Panc1 (cell line): ENCODE measurements at regions not wholly inside any gene's neighbourhood (a gene's known extent, or its start where the extent isn't known, plus 50 kb on each side); places are given as distances from the start of the nearest gene placed in this dataset.
"Not testable (repeated sequence)": the region's sequence is repeated elsewhere in the genome, so short reads cannot be mapped to it uniquely, and the experiment has no call there.

Experiments used
- ATAC-seq: fragments of 200-7000 bp; cut with Tn5 transposase; 2 replicates; pipeline ENCODE4 v1.9.1; 2020; ENCODE audit warnings: mild to moderate bottlenecking, moderate library complexity
- BruUV-seq: library from RNA; stranded (reverse); fragments of 400-500 nt; replicated peaks from 2 replicates; lab custom pipeline; 2021; lab: Mats Ljungman, UMichigan
- CTCF ChIA-PET: fragments of 300-600 bp; sonication (Branson Sonifier 250); formaldehyde crosslinking; loops from one replicate; lab custom pipeline; 2022; ENCODE audit warnings: antibody characterized with exemption; lab: Charles Lee
- POLR2A ChIA-PET: fragments of 300-600 bp; sonication (Branson Sonifier 250); formaldehyde crosslinking; loops from one replicate; lab custom pipeline; 2022; ENCODE audit warnings: antibody characterized with exemption; lab: Charles Lee
- DNase-seq: peaks from one replicate; pipeline ENCODE4 v3.0.0-alpha.2; 2010; ENCODE audit warnings: low read depth, low spot score
- H3K27ac ChIP-seq: 2 replicates; pipeline ENCODE4 v1.5.1; 2011; ENCODE audit warnings: mild to moderate bottlenecking, low read length, inconsistent platforms
- H3K27me3 ChIP-seq: fragments of 200-500 bp; sonication (Bioruptor generic); 2 replicates; pipeline ENCODE4 v1.6.0; 2014; ENCODE audit warnings: low read length, inconsistent platforms; ENCODE audit not compliant: control insufficient read depth, insufficient read depth
- H3K36me3 ChIP-seq: fragments of 200-500 bp; sonication (Bioruptor generic); 2 replicates; pipeline ENCODE4 v1.5.1; 2014; ENCODE audit warnings: inconsistent platforms, mild to moderate bottlenecking, low read length, moderate library complexity; ENCODE audit not compliant: control insufficient read depth, insufficient read depth
- H3K4me1 ChIP-seq: 2 replicates; pipeline ENCODE4 v1.5.1; 2011; ENCODE audit warnings: inconsistent platforms, mild to moderate bottlenecking, low read length, moderate library complexity; ENCODE audit not compliant: control insufficient read depth, insufficient read depth
- H3K4me3 ChIP-seq, 2 experiments: 2 replicates each; pipeline ENCODE4 v1.5.1; 2011 to 2012; ENCODE audit warnings: low read depth in 2 of 2, low read length in 2 of 2, mild to moderate bottlenecking in 2 of 2, inconsistent platforms in 1 of 2, moderate library complexity in 1 of 2
- H3K9me3 ChIP-seq: fragments of 200-500 bp; sonication (Bioruptor generic); 2 replicates; pipeline ENCODE4 v1.5.1; 2014; ENCODE audit warnings: low read depth, mild to moderate bottlenecking, inconsistent platforms, low read length, moderate library complexity; ENCODE audit not compliant: control insufficient read depth, insufficient read depth
- in situ Hi-C: cut with HindIII; loops from 2 replicates; pipeline ENCODE4 v1.10.0; 2016; ENCODE audit warnings: low sequenced_read_pairs, low pct_unique_long_range_greater_than_20kb
- intact Hi-C: fragments of 100-400 bp; cut with micrococcal nuclease; formaldehyde crosslinking; loops from one replicate; pipeline ENCODE4 v1.10.0; 2022; ENCODE audit not compliant: unreplicated experiment

DNA sequence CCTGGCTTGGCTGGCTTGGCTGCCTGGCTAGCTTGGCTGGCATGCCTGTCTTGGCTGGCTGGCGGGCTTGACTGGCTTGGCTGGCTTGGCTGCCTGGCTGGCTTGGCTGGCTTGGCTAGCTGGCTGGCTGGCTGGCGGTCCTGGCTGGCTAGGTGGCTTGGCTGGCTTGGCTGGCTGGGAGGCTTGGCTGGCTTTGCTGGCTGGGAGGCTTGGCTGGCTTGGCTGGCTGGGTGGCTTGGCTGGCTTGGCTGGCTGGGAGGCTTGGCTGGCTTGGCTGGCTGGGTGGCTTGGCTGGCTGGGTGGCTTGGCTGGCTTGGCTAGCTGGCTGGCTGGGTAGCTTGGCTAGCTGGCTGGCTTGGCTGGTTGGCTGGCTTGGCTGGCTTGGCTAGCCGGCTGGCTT lies 2824.5 kb downstream of the RPIA start:
- H3K4me3 ChIP-seq, intact Hi-C loops, H3K9me3 ChIP-seq, H3K4me1 ChIP-seq, BruUV-seq, DNase-seq, H3K27ac ChIP-seq, POLR2A ChIA-PET, H3K36me3 ChIP-seq, in situ Hi-C loops, CTCF ChIA-PET, H3K27me3 ChIP-seq, ATAC-seq: not testable (repeated sequence)

DNA sequence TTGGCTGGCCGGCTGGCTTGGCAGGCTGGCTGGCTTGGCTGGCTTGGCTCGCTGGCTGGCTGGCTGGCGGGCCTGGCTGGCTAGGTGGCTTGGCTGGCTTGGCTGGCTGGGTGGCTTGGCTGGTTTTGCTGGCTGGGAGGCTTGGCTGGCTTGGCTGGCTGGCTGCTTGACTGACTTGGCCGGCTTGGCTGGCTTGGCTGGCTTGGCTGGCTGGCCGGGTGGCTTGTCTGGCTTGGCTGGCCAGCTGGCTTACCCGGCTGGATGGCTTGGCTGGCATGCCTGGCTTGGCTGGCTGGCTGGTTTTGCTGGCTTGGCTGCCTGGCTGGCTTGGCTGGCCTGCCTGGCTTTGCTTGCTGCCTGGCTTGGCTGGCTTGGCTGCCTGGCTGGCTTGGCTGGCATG lies 2825.2 kb downstream of the RPIA start:
- H3K4me3 ChIP-seq, BruUV-seq, CTCF ChIA-PET, ATAC-seq, H3K4me1 ChIP-seq, H3K27me3 ChIP-seq, intact Hi-C loops, H3K9me3 ChIP-seq, DNase-seq, H3K27ac ChIP-seq, H3K36me3 ChIP-seq, POLR2A ChIA-PET, in situ Hi-C loops: not testable (repeated sequence)

DNA sequence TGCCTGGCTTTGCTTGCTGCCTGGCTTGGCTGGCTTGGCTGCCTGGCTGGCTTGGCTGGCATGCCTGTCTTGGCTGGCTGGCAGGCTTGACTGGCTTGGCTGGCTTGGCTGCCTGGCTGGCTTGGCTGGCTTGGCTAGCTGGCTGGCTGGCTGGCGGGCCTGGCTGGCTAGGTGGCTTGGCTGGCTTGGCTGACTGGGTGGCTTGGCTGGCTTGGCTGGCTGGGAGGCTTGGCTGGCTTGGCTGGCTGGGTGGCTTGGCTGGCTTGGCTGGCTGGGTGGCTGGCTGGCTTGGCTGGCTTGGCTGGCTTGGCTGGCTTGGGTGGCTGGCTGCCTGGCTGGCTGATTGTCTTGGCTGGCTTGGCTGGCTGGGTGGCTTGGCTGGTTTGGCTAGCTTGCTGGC lies 2826.4 kb downstream of the RPIA start:
- in situ Hi-C loops, CTCF ChIA-PET, ATAC-seq: not testable (repeated sequence)

DNA sequence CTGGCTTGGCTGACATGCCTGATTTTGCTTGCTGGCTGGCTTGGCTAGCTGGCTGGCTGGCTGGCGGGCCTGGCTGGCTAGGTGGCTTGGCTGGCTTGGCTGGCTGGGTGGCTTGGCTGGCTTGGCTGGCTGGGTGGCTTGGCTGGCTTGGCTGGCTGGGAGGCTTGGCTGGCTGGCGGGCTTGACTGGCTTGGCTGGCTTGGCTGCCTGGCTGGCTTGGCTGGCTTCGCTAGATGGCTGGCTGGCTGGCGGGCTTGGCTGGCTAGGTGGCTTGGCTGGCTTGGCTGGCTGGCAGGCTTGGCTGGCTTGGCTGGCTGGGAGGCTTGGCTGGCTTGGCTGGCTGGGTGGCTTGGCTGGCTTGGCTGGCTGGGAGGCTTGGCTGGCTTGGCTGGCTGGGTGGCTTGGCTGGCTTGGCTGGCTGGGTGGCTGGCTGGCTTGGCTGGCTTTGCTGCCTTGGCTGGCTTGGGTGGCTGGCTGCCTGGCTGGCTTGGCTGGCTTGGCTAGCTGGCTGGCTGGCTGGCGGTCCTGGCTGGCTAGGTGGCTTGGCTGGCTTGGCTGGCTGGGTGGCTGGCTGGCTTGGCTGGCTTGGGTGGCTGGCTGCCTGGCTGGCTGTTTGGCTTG lies 2827.0 kb downstream of the RPIA start:
- H3K4me1 ChIP-seq, ATAC-seq, POLR2A ChIA-PET, CTCF ChIA-PET, H3K27ac ChIP-seq, H3K27me3 ChIP-seq, intact Hi-C loops, H3K9me3 ChIP-seq, H3K4me3 ChIP-seq, H3K36me3 ChIP-seq, DNase-seq, in situ Hi-C loops, BruUV-seq: not testable (repeated sequence)

More for the DNA sequence above, 2826.4 kb downstream of the RPIA start:
- BruUV-seq, H3K27me3 ChIP-seq, intact Hi-C loops, H3K9me3 ChIP-seq, H3K36me3 ChIP-seq, POLR2A ChIA-PET, DNase-seq, H3K4me3 ChIP-seq, H3K4me1 ChIP-seq, H3K27ac ChIP-seq: not testable (repeated sequence)

DNA sequence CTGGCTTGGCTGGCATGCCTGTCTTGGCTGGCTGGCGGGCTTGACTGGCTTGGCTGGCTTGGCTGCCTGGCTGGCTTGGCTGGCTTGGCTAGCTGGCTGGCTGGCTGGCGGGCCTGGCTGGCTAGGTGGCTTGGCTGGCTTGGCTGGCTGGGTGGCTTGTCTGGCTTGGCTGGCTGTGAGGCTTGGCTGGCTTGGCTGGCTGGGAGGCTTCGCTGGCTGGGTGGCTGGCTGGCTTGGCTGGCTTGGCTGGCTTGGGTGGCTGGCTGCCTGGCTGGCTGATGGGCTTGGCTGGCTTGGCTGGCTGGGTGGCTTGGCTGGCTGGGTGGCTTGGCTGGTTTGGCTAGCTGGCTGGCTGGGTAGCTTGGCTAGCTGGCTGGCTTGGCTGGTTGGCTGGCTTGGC lies 2827.9 kb downstream of the RPIA start:
- POLR2A ChIA-PET, CTCF ChIA-PET, BruUV-seq, H3K4me1 ChIP-seq, DNase-seq, H3K36me3 ChIP-seq, H3K27me3 ChIP-seq, H3K4me3 ChIP-seq, intact Hi-C loops, in situ Hi-C loops, H3K27ac ChIP-seq, ATAC-seq, H3K9me3 ChIP-seq: not testable (repeated sequence)

DNA sequence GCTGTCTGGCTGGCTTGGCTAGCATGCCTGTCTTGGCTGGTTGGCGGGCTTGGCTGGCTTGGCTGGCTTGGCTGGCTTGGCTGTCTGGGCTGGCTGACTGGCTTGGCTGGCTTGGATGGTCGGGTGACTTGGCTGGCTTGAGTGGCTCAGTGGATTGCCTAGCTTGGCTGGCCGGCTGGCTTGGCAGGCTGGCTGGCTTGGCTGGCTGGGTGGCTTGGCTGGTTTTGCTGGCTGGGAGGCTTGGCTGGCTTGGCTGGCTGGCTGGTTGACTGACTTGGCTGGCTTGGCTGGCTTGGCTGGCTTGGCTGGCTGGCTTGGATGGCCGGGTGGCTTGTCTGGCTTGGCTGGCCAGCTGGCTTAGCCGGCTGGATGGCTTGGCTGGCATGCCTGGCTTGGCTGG lies 2828.4 kb downstream of the RPIA start:
- in situ Hi-C loops, ATAC-seq, CTCF ChIA-PET, BruUV-seq, H3K36me3 ChIP-seq, H3K4me1 ChIP-seq, intact Hi-C loops, DNase-seq, H3K27ac ChIP-seq, POLR2A ChIA-PET, H3K9me3 ChIP-seq, H3K4me3 ChIP-seq, H3K27me3 ChIP-seq: not testable (repeated sequence)

DNA sequence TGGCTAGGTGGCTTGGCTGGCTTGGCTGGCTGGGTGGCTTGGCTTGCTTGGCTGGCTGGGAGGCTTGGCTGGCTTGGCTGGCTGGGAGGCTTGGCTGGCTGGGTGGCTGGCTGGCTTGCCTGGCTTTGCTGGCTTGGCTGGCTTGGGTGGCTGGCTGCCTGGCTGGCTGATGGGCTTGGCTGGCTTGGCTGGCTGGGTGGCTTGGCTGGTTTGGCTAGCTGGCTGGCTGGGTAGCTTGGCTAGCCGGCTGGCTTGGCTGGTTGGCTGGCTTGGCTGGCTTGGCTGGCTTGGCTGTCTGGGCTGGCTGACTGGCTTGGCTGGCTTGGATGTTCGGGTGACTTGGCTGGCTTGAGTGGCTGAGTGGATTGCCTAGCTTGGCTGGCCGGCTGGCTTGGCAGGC lies 2829.1 kb downstream of the RPIA start:
- H3K4me3 ChIP-seq, DNase-seq, H3K36me3 ChIP-seq, POLR2A ChIA-PET, H3K9me3 ChIP-seq, CTCF ChIA-PET, H3K27ac ChIP-seq, in situ Hi-C loops, intact Hi-C loops, H3K27me3 ChIP-seq, H3K4me1 ChIP-seq, ATAC-seq, BruUV-seq: not testable (repeated sequence)
